ENCODE measurements at regions not wholly inside any gene's neighbourhood (a gene's known extent, or its start where the extent isn't known, plus 50 kb on each side); places are given as distances from the start of the nearest gene placed in this dataset.
A peak's percentile ranks its signal among the peaks of the same experiment; 100 is the strongest.

DNA sequence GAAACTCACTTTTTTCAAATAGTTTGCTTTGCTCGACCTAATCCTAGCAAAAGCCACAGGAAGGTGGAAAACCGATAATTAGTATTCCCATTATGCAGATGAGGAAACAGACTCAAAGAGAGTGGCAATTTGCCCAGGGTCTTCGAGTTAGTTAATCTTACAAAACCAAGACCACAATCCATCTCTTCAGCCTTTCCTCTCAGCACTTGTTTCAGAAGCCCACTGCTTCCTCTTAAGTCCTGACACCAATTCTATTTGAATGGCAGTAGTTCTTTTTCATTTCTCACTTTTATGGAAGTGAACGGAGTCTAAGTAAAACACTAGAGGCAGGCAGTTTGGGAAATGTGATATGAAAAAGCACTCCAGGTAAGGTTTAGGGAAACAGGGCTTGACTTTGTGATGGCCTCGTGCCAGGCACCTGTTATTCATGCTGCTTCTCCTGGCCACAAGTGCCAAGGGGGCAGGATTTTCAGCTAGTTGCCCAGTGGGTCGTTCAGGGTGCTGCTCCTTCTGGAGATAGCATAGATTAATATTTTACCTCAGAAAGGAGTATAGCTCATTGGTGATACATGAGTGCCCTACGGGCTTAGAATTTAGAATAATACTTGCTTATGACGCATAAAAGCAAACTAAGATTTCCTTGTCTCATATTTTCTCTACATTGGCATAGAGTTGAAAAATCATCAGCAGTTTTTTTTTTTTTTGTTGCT, 76.6 kb upstream of the NRIP1 start:
- H3K4me1 ChIP-seq = peaks cover 48% of the 10 kb centered on the region
- DNase-seq (no peak), ATAC-seq (peak in 3 of 4 donors; percentile 48 to 56 (median 48))
- TF ChIP-seq, protein P1, sequence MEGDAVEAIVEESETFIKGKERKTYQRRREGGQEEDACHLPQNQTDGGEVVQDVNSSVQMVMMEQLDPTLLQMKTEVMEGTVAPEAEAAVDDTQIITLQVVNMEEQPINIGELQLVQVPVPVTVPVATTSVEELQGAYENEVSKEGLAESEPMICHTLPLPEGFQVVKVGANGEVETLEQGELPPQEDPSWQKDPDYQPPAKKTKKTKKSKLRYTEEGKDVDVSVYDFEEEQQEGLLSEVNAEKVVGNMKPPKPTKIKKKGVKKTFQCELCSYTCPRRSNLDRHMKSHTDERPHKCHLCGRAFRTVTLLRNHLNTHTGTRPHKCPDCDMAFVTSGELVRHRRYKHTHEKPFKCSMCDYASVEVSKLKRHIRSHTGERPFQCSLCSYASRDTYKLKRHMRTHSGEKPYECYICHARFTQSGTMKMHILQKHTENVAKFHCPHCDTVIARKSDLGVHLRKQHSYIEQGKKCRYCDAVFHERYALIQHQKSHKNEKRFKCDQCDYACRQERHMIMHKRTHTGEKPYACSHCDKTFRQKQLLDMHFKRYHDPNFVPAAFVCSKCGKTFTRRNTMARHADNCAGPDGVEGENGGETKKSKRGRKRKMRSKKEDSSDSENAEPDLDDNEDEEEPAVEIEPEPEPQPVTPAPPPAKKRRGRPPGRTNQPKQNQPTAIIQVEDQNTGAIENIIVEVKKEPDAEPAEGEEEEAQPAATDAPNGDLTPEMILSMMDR (IDR thresholded peaks at IDR 0.05) = no peak
- H3K9me3 ChIP-seq = no peaks in the 10 kb centered on the region
- WGBS, 3 donors = 41 to 48% (median 44%) methylated on average over 8 of the region's 8 CpGs
- H3K4me3 ChIP-seq = no peak overlapping the region
- H3K36me3 ChIP-seq (ENCODE audit: insufficient read depth in 1 of 2, low read depth in 1 of 2) = no peaks in the 10 kb centered on the region
- H3K27ac ChIP-seq = peak overlapping the region; percentile 59
- H3K27me3 ChIP-seq (ENCODE audit: insufficient read depth in 3 of 3, low read length in 2 of 3) = no peaks in the 10 kb centered on the region
- intact Hi-C loops (cut with DNase I) = loop anchor here in 1 of 2 donors (10.0 kb wide), 1 partner anchor 143 kb away; no protein-coding TSS in a partner anchor

DNA sequence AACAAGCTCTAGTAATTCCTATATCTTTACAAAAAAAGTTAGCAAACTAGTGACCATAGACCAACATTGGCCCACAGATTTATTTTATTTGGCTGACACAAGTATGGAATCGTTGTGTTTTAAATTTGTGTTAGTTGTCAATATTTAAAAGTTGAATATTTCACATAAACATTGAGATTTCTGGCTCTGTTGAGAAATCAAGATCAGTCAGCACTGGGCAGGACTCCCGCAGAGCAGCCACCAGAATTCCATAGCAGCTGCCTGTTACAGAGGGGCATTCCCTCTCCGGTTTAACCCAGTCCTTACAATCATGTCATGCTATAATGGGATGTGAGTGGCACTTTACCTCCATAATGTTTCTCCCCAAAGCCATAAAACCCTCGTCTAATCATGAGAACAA, 79.2 kb upstream of the NRIP1 start:
- Histone ChIP-seq H3K4me3 (no peak overlapping the region), H3K27me3 (ENCODE audit: insufficient read depth in 3 of 3, low read length in 2 of 3) (no peaks in the 10 kb centered on the region), H3K9me3 (no peaks in the 10 kb centered on the region), H3K4me1 (peaks cover 26% of the 10 kb centered on the region), H3K27ac (no peak overlapping the region), H3K36me3 (ENCODE audit: insufficient read depth in 1 of 2, low read depth in 1 of 2) (no peaks in the 10 kb centered on the region)
- 43 to 64% (median 44%) methylated on average over 4 of the region's 4 CpGs for WGBS, 3 donors
- TF ChIP-seq, protein P1 (IDR thresholded peaks at IDR 0.05) = no peak
- intact Hi-C loops (cut with DNase I) = loop anchor here in 1 of 2 donors (10.0 kb wide), 1 partner anchor 141 kb away; no protein-coding TSS in a partner anchor
- DNase-seq = no peak
- ATAC-seq = no peak

DNA sequence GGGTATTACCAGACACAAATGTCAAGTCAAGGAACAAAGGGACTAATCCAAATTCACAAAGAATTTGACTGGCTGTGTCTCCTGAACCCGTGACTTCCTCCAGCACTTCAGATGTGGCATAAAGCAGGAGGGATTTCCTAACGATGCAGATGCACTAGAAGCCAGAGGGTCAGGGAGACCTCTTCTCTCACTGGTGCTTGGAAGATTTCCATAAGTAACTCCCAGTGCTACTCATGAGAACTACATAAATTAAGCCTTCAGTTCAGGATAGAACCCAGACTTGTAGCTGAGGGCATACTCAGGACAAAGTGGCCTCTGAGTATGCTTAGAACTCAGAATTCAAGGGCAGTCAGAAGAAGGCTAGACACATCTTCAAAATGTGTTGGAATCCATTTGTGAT, 83.6 kb upstream of the NRIP1 start:
- Histone ChIP-seq H3K27ac (no peak overlapping the region), H3K36me3 (ENCODE audit: insufficient read depth in 1 of 2, low read depth in 1 of 2) (no peaks in the 10 kb centered on the region), H3K4me3 (no peak overlapping the region), H3K27me3 (ENCODE audit: insufficient read depth in 3 of 3, low read length in 2 of 3) (no peaks in the 10 kb centered on the region), H3K4me1 (no peaks in the 10 kb centered on the region), H3K9me3 (no peaks in the 10 kb centered on the region)
- intact Hi-C loops (cut with DNase I) = loop anchor here in 1 of 2 donors (10.0 kb wide), 1 partner anchor 136 kb away; no protein-coding TSS in a partner anchor
- TF ChIP-seq, protein P1 (IDR thresholded peaks at IDR 0.05) = no peak
- WGBS, 3 donors = 52 to 69% (median 61%) methylated on average over 2 of the region's 2 CpGs
- no peak for ATAC-seq
- DNase-seq = no peak

DNA sequence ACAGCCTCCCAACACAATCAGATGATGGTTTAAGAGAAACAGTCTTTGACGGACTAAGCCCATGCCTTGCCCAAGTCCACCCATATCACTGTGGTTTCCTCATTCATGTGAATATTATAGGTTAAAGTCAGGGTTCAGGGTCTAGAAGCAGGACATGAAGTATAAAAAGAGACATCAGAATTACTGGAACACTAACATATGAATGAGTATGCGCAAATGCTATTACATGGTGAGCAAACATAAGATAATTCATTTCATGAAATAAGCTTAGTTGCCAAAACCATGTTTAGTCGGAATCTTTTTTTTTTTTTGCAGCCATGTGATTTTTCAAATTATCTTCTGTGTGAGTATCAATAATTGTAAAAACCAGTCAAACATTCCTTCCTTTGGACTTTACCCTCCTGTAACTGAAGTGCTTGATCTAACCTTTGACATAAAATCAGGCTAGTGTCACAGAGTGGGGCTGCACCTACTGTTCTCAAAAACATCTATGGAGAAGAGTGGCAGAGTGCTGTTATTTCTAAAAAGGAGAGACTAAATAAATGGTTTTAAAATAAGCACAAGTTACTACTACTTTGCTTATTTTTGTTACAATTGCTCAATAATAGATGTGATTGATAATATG, 84.9 kb upstream of the NRIP1 start:
- intact Hi-C loops (cut with DNase I) = loop anchor here in 1 of 2 donors (10.0 kb wide), 1 partner anchor 135 kb away; no protein-coding TSS in a partner anchor
- 93 to 97% (median 94%) methylated on average over 3 of the region's 3 CpGs for whole genome bisulfite sequencing, 3 donors
- ATAC-seq (no peak), DNase-seq (no peak)
- H3K27ac ChIP-seq = no peak overlapping the region
- H3K27me3 ChIP-seq (ENCODE audit: insufficient read depth in 3 of 3, low read length in 2 of 3) = no peaks in the 10 kb centered on the region
- H3K4me1 ChIP-seq = no peaks in the 10 kb centered on the region
- H3K4me3 ChIP-seq = no peak overlapping the region
- no peaks in the 10 kb centered on the region for H3K36me3 ChIP-seq (ENCODE audit: insufficient read depth in 1 of 2, low read depth in 1 of 2)
- TF ChIP-seq, protein P1 (IDR thresholded peaks at IDR 0.05) = no peak
- no peaks in the 10 kb centered on the region for H3K9me3 ChIP-seq
